ENCODE measurements at regions not wholly inside any gene's neighbourhood (a gene's known extent, or its start where the extent isn't known, plus 50 kb on each side); places are given as distances from the start of the nearest gene placed in this dataset.
"Not testable (repeated sequence)": the region's sequence is repeated elsewhere in the genome, so short reads cannot be mapped to it uniquely, and the experiment has no call there.

DNA sequence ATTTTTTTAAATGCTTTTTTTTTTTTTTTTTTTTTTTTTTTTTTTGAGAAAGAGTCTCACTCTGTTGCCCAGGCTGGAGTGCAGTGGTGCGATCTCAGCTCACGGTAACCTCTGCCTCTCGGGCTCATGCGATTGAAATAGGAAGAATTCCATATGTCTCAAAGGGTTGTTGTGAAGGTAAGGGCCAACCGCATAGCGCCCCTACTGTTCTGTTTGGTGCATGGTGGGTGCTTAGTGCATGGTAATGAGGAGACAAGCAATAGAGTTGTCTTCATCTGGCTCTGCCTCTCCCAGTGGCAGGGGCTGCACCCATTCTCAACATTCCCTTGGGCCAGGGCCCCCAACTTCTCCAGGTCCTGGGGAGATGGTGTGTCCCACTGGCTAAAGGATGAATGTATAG lies 68.7 kb downstream of the RASL11A start:
- TF ChIP-seq, protein P1, sequence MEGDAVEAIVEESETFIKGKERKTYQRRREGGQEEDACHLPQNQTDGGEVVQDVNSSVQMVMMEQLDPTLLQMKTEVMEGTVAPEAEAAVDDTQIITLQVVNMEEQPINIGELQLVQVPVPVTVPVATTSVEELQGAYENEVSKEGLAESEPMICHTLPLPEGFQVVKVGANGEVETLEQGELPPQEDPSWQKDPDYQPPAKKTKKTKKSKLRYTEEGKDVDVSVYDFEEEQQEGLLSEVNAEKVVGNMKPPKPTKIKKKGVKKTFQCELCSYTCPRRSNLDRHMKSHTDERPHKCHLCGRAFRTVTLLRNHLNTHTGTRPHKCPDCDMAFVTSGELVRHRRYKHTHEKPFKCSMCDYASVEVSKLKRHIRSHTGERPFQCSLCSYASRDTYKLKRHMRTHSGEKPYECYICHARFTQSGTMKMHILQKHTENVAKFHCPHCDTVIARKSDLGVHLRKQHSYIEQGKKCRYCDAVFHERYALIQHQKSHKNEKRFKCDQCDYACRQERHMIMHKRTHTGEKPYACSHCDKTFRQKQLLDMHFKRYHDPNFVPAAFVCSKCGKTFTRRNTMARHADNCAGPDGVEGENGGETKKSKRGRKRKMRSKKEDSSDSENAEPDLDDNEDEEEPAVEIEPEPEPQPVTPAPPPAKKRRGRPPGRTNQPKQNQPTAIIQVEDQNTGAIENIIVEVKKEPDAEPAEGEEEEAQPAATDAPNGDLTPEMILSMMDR (IDR thresholded peaks at IDR 0.05; ENCODE audit: insufficient read depth, low read depth, low read length), result peak; percentile 67
- DNase-seq (ENCODE audit: low read depth), result peak; percentile 54
- no peak overlapping the region for H3K4me3 ChIP-seq (ENCODE audit: low read depth, low read length)

DNA sequence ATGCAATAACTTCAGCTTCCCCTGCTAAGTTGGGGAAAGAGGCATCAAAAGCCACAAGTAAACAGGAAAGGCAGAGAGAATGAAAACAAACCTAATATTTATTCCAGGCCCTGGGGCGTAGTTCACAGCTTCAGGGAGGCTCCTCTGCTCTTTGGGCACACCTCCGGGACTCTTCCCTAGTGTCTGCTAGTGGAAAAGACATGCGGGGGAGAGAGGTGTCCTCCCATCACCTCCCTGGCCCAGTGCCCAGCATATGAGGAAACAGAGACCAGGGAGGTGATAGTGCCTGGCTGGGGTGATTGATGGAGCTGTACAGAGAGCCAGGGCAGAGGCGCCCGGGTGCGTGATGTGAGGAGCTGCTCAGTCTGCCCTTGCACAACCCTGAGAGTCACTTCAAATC lies 71.0 kb downstream of the RASL11A start:
- DNase-seq (ENCODE audit: low read depth), result peak; percentile 46
- TF ChIP-seq, protein P1 (IDR thresholded peaks at IDR 0.05; ENCODE audit: insufficient read depth, low read depth, low read length), result peak; percentile 6
- no peak overlapping the region for H3K4me3 ChIP-seq (ENCODE audit: low read depth, low read length)

DNA sequence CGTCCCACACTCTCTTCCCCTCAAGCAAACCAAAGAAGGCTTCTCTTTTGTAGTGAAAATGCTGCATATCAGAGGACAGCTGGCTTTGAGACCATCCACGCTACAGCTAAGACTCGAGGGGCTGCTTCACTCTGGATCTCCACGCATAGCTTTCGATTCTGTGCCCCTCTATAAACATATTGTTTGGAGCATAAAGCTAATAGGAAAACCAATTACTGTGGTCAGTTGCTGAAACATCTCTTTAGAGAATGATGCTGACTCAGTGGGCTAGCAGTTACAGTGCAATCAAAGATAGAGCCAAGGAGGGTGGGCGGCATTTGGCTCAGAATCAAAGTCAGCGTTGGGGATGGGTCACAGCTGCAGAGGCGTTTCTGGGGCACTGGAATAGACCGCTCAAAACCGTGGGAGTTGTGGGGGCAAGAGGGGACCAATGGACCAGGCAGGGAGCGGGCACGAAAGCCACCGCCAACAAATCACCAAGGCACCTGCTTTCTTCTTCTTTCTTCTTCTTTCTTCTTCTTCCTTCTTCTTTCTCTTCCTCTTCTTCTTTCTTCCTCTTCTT lies 76.7 kb downstream of the RASL11A start:
- TF ChIP-seq, protein P1 (IDR thresholded peaks at IDR 0.05; ENCODE audit: insufficient read depth, low read depth, low read length), result no peak
- no peak for DNase-seq (ENCODE audit: low read depth)
- no peak overlapping the region for H3K4me3 ChIP-seq (ENCODE audit: low read depth, low read length)

DNA sequence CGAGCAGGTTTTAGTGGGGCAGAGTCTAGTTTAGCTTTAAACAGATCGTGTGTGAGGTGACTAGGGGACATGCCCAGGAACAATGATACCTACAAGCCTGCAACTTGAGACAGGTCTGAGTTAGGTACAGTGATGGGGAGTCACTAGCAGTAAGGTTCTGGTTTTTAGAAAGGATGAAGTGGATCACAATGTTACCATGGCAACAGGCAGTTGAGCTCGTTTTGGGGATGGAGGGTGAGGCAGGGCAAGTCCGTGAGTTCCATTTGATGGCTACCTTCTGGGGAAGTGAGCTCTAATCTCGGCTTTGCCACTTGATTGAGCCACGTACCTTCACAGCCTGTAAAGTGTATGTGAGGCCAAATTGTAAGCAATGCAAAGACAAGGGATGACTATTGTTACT lies 76.0 kb upstream of the GTF3A start:
- no peak for DNase-seq (ENCODE audit: low read depth)
- H3K4me3 ChIP-seq (ENCODE audit: low read depth, low read length), result no peak overlapping the region
- TF ChIP-seq, protein P1 (IDR thresholded peaks at IDR 0.05; ENCODE audit: insufficient read depth, low read depth, low read length), result no peak

DNA sequence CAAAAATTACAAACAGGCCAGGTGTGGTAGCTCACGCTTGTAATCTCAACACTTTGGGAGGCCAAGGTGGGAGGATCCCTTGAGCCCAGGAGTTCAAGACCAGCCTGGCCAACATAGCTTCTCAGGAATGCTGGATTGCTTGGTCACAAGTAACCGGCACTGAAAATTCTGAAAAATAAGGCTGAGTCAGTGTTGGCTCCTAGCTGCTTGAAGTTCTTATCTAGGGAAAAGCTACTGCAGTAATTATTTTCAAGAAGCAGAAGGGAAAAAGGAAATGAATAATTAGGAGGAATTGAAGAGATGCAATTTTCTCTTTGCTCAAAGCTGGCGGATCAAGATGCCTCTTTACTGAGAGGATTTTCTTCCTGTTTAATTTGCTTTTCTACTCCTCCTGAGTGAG lies 75.0 kb upstream of the GTF3A start:
- peak; percentile 49 for DNase-seq (ENCODE audit: low read depth)
- TF ChIP-seq, protein P1 (IDR thresholded peaks at IDR 0.05; ENCODE audit: insufficient read depth, low read depth, low read length), result no peak
- no peak overlapping the region for H3K4me3 ChIP-seq (ENCODE audit: low read depth, low read length)

DNA sequence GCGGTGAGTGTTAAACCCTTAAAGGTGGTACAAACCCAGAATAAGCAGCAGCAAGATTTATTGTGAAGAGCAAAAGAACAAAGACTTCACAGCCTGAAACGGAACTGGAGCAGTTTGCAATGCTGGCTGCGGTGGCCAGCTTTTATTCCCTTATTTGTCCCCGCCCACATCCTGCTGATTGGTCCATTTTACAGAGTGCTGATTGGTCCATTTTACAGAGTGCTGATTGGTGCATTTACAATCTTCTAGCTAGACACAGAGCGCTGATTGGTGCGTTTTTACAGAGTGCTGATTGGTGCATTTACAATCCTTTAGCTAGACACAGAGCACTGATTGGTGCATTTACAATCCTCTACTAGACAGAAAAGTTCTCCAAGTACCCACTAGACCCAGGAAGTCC lies 73.6 kb upstream of the GTF3A start:
- not testable (repeated sequence) for DNase-seq (ENCODE audit: low read depth); H3K4me3 ChIP-seq (ENCODE audit: low read depth, low read length)

DNA sequence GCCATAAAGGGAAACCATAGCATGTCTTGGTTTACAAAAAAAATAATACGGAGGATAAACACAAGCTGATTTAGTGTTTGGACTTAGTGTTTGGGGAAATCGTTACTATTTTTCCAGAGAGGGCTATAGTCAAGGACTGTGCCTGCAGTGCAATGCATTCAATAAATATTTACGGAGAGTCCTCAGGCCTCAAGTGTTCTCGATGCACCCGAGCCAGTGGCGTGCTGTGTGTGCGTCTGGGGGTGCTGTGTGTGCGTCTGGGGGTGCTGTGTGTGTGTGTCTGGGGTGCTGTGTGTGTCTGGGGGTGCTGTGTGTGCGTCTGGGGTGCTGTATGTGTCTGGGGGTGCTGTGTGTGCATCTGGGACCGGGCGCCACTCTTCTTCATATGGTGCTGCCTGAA lies 71.7 kb upstream of the GTF3A start:
- no peak overlapping the region for H3K4me3 ChIP-seq (ENCODE audit: low read depth, low read length)
- TF ChIP-seq, protein P1 (IDR thresholded peaks at IDR 0.05; ENCODE audit: insufficient read depth, low read depth, low read length), result no peak
- DNase-seq (ENCODE audit: low read depth), result no peak
